NCI-H146 treated with DMSO at 0.1 percent for 48 hours (cell line): ENCODE measurements at regions not wholly inside any gene's neighbourhood (a gene's known extent, or its start where the extent isn't known, plus 50 kb on each side); places are given as distances from the start of the nearest gene placed in this dataset.

ENCODE experiments used
- DNase-seq: peaks from one replicate; lab custom pipeline; 2025; ENCODE audit not compliant: unreplicated experiment; lab: John Stamatoyannopoulos, UW

GRCh38 chr2:128901572-128902391 lies 583.1 kb upstream of the HS6ST1 start:
- no peak for DNase-seq

- DNase-seq: no peak
Measured at GRCh38 chr2:128903637-128904036, 585.0 kb upstream of the HS6ST1 start.

GRCh38 chr2:128911276-128911675 lies 592.6 kb upstream of the HS6ST1 start:
- no peak for DNase-seq

GRCh38 chr2:128914320-128914719 lies 595.7 kb upstream of the HS6ST1 start:
- no peak for DNase-seq

- DNase-seq: no peak
Measured at GRCh38 chr2:128921751-128922150, 603.1 kb upstream of the HS6ST1 start.

GRCh38 chr2:128922154-128922553 lies 603.5 kb upstream of the HS6ST1 start:
- DNase-seq: no peak

- no peak for DNase-seq
Measured at GRCh38 chr2:128925631-128926030, 607.0 kb upstream of the HS6ST1 start.

GRCh38 chr2:128930101-128930500 lies 611.4 kb upstream of the HS6ST1 start:
- DNase-seq: no peak

- no peak for DNase-seq
Measured at GRCh38 chr2:128940378-128940777, 621.7 kb upstream of the HS6ST1 start.

- no peak for DNase-seq
Measured at GRCh38 chr2:128941751-128942150, 623.1 kb upstream of the HS6ST1 start.

GRCh38 chr2:128949360-128949759 lies 630.7 kb upstream of the HS6ST1 start:
- no peak for DNase-seq

GRCh38 chr2:128950758-128951157 lies 632.1 kb upstream of the HS6ST1 start:
- DNase-seq: no peak

GRCh38 chr2:128958241-128958640 lies 639.6 kb upstream of the HS6ST1 start:
- no peak for DNase-seq

GRCh38 chr2:128967646-128968045 lies 649.0 kb upstream of the HS6ST1 start:
- no peak for DNase-seq

GRCh38 chr2:128969374-128969773 lies 650.7 kb upstream of the HS6ST1 start:
- DNase-seq: no peak

GRCh38 chr2:128970332-128971116 lies 651.9 kb upstream of the HS6ST1 start:
- no peak for DNase-seq

GRCh38 chr2:128973566-128973965 lies 654.9 kb upstream of the HS6ST1 start:
- no peak for DNase-seq

GRCh38 chr2:128978212-128978611 lies 659.5 kb upstream of the HS6ST1 start:
- no peak for DNase-seq

GRCh38 chr2:128979182-128979581 lies 660.5 kb upstream of the HS6ST1 start:
- no peak for DNase-seq

- DNase-seq: no peak
Measured at GRCh38 chr2:128980475-128980874, 661.8 kb upstream of the HS6ST1 start.

- no peak for DNase-seq
Measured at GRCh38 chr2:128981353-128981752, 662.7 kb upstream of the HS6ST1 start.

- no peak for DNase-seq
Measured at GRCh38 chr2:128982001-128982400, 663.3 kb upstream of the HS6ST1 start.
